HG02981 (cell line): ENCODE measurements at regions not wholly inside any gene's neighbourhood (a gene's known extent, or its start where the extent isn't known, plus 50 kb on each side); places are given as distances from the start of the nearest gene placed in this dataset.
"Not testable (repeated sequence)": the region's sequence is repeated elsewhere in the genome, so short reads cannot be mapped to it uniquely, and the experiment has no call there.

ENCODE experiments used
- ATAC-seq: cut with Tn5 transposase; IDR thresholded peaks from one replicate; pipeline ENCODE4 v1.9.1; 2021; ENCODE audit warnings: mild to moderate bottlenecking, moderate library complexity; ENCODE audit not compliant: unreplicated experiment

- no peak for ATAC-seq
Observed at GRCh38 chr4:175033162-175033561, 115.0 kb downstream of the ADAM29 start.

GRCh38 chr4:175034007-175034406 lies 115.8 kb downstream of the ADAM29 start:
- ATAC-seq = no peak

- ATAC-seq = no peak
Observed at GRCh38 chr4:175034986-175035705, 117.0 kb downstream of the ADAM29 start.

GRCh38 chr4:175035905-175036304 lies 117.7 kb downstream of the ADAM29 start:
- no peak for ATAC-seq

- ATAC-seq = no peak
Observed at GRCh38 chr4:175048111-175048784, 130.1 kb downstream of the ADAM29 start.

- ATAC-seq = no peak
Observed at GRCh38 chr4:175048906-175049305, 130.7 kb downstream of the ADAM29 start.

- ATAC-seq = no peak
Observed at GRCh38 chr4:175051974-175052373, 133.8 kb downstream of the ADAM29 start.

- no peak for ATAC-seq
Observed at GRCh38 chr4:175054980-175055379, 136.8 kb downstream of the ADAM29 start.

- ATAC-seq = no peak
Observed at GRCh38 chr4:175062183-175062592, 144.0 kb downstream of the ADAM29 start.

- no peak for ATAC-seq
Observed at GRCh38 chr4:175065228-175065627, 147.1 kb downstream of the ADAM29 start.

GRCh38 chr4:175066923-175067627 lies 148.9 kb downstream of the ADAM29 start:
- ATAC-seq = no peak

- ATAC-seq = no peak
Observed at GRCh38 chr4:175068266-175068665, 150.1 kb downstream of the ADAM29 start.

- ATAC-seq = no peak
Observed at GRCh38 chr4:175070444-175070843, 152.3 kb downstream of the ADAM29 start.

- no peak for ATAC-seq
Observed at GRCh38 chr4:175071123-175071522, 153.0 kb downstream of the ADAM29 start.

GRCh38 chr4:175087145-175087544 lies 169.0 kb downstream of the ADAM29 start:
- ATAC-seq = no peak

- ATAC-seq = no peak
Observed at GRCh38 chr4:175090116-175090515, 172.0 kb downstream of the ADAM29 start.

GRCh38 chr4:175091649-175092048 lies 173.5 kb downstream of the ADAM29 start:
- no peak for ATAC-seq

GRCh38 chr4:175092114-175092513 lies 174.0 kb downstream of the ADAM29 start:
- ATAC-seq = no peak

GRCh38 chr4:175093055-175093454 lies 174.9 kb downstream of the ADAM29 start:
- not testable (repeated sequence) for ATAC-seq

- ATAC-seq = no peak
Observed at GRCh38 chr4:175103403-175103802, 185.2 kb downstream of the ADAM29 start.

- no peak for ATAC-seq
Observed at GRCh38 chr4:175106301-175106700, 188.1 kb downstream of the ADAM29 start.

- no peak for ATAC-seq
Observed at GRCh38 chr4:175109933-175110332, 191.8 kb downstream of the ADAM29 start.
